OCI-LY3 (cell line): ENCODE measurements at regions not wholly inside any gene's neighbourhood (a gene's known extent, or its start where the extent isn't known, plus 50 kb on each side); places are given as distances from the start of the nearest gene placed in this dataset.

Source experiments
- EZH2phosphoT487 ChIP-seq: fragments of 200-600 bp; shearing (Covaris generic); IDR thresholded peaks from 2 replicates; pipeline ENCODE4 v1.6.1; 2018; ENCODE audit warnings: antibody characterized with exemption, mixed run types, low read depth
- TF ChIP-seq, protein P1 (sequence below): fragments of 200-600, 300-600 bp; sonication (generic); IDR thresholded peaks from 2 replicates; pipeline ENCODE4 v1.5.1; 2014; ENCODE audit warnings: antibody characterized with exemption, low read length, low read depth

DNA sequence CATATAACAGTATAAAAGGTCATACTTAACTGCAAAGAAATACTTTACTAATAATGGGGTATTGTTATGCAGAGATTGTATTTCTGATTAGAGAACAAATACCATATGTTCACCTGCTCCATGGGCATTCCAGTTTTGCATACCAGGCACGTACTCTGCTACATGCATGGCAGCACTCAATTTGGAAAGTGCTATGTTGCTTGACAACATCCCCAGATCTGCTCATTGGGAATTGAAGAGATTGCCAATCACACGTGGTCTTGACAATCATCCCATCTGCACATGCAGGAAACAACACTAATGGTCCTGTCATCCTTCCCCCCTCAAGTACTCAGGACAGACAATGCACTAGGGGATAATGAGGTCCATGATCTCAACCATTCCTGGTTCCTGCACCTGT lies 63.4 kb upstream of the PDE4B start:
- TF ChIP-seq, protein P1, sequence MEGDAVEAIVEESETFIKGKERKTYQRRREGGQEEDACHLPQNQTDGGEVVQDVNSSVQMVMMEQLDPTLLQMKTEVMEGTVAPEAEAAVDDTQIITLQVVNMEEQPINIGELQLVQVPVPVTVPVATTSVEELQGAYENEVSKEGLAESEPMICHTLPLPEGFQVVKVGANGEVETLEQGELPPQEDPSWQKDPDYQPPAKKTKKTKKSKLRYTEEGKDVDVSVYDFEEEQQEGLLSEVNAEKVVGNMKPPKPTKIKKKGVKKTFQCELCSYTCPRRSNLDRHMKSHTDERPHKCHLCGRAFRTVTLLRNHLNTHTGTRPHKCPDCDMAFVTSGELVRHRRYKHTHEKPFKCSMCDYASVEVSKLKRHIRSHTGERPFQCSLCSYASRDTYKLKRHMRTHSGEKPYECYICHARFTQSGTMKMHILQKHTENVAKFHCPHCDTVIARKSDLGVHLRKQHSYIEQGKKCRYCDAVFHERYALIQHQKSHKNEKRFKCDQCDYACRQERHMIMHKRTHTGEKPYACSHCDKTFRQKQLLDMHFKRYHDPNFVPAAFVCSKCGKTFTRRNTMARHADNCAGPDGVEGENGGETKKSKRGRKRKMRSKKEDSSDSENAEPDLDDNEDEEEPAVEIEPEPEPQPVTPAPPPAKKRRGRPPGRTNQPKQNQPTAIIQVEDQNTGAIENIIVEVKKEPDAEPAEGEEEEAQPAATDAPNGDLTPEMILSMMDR, result no peak
- no peak for TF ChIP-seq EZH2phosphoT487
